Kidney tubule cell (primary cell): ENCODE measurements at regions not wholly inside any gene's neighbourhood (a gene's known extent, or its start where the extent isn't known, plus 50 kb on each side); places are given as distances from the start of the nearest gene placed in this dataset.

ENCODE experiments used
- DNase-seq: peaks from one replicate; pipeline ENCODE4 v3.0.0-alpha.2; 2018; ENCODE audit warnings: low spot score

DNA sequence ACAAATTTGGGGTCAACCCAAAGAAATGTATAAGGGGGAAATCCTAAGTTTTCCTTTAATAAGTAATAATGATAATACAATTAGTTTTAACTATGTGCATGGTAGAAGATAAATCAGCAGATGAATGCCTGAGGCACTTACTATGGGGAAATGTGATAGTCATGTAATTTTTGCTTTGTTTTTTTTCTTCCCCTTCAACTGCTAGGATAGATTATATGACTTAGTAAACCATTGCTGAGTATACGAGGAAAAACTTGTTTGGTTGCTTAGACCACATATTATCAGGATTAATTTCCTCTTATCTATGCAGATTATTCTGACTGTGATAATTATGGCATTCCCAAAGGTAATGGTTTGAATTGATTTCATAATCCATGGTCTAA, 181.1 kb downstream of the TGFB2 start:
- no peak for DNase-seq

GRCh38 chr1:218527737-218528136, 182.6 kb downstream of the TGFB2 start:
- DNase-seq, result no peak

DNA sequence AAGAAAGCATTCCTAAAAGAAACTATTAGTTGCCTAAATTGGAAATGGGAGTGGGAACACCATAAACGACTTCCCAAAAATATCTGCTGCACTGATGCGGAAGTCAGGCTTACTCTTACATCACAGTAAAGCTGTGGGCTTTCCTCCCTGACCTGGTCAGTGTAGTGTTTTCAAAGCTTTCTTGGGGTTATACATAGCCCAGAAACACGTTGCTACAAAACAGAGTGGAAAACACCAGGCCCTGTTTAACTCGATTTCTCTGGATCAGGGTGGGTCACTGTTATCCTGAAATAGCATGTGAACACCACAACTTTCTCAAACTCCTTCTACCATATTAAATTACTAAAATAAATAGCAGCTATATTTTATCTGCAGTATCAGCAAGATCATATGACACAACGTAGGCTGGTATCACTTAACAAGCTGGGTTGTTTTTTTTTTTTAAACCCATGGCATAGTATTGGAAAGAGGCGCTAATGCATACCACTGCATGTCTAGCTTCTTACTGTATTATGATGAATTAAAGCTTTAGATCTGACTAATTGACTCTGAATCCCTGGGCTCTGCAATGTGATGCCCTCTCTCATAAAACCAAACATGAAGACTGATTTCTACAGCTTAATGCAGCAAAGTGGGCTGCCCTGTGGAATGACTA, 184.6 kb downstream of the TGFB2 start:
- DNase-seq, result no peak

DNA sequence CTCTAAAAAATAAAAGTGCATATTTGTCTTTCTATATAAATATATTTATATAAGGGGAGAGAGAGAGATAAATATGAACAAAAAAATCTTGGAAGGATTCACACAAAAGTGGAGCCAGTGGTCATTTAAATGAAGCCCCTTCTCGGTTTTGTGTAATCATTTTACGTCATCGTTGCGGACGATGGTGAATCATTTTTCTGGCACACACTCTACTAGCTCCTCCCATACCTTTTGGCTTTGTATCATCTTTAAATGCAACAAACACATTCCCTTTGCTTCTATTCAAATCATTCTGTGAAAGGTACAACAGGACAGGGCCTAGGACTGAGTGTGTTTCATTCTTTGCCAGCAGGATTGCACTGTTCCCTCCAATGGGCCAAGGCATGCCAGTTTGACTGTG, 186.8 kb downstream of the TGFB2 start:
- no peak for DNase-seq

DNA sequence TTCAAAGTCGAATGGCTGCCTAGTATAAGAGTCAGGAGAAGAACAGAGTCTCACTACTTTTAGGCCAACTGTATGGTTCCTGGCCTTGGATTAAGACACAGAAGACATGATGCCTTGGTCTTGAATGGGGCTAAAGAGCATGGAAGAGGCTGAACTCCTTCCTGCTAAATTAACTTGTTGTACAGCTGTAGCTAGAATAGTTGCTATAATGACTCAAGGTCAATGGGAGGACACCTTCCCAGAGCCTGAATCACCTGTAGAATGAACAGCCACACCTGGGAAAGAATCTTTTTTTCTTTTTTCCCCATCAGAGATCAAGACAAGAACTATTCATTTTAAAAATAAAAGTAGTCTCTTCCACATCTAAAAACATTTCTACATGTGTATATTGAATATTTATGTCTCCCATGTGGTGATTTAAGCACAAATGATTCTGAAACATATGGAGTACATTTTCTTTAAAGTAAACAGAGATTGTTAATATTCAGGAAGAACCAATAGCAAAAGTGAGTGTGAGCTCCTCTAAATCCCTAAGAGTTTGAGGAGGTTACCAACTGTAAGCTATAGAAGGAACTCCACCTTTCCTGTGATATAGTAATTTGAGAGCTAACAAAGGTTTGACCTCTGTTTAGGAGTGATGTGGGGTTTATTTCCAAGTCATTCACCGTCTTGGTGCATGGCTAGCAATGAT, 191.3 kb downstream of the TGFB2 start:
- DNase-seq, result peak; percentile 44

DNA sequence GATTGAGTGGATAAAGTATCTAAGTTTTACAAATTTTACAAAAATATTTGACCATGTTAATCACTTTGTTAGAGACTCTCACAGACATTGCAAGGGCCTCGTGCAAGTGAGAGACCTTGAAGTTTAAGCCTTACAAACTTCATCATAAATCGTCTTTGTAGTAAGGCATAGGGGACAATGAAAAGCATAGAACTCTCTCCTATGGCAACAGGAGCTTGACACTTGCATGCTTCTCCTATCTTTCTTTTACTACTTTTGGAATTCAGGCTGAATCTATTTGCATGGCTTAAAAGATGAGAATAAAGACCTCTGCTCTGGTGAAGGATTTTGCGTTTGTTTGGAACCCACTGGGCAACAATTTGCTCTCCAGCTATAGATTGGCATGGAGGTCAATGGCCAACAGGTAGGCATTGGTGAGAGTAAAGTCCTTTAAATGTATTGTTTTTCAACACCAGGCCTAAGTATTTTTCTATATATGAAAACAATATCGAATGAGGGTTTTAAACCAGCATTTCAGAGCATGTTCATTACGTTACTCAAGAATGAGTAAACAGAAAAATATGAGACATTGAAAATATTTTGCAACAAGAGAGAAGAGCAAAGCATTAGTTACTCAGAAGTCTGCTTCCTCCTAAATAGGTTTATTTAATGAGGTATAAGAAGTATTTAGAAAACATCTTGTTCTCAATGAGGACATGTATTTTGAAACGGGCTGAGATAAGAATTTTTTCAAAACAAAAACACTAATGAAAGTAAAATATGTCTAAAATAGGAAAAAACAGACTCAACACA, 192.2 kb downstream of the TGFB2 start:
- no peak for DNase-seq

DNA sequence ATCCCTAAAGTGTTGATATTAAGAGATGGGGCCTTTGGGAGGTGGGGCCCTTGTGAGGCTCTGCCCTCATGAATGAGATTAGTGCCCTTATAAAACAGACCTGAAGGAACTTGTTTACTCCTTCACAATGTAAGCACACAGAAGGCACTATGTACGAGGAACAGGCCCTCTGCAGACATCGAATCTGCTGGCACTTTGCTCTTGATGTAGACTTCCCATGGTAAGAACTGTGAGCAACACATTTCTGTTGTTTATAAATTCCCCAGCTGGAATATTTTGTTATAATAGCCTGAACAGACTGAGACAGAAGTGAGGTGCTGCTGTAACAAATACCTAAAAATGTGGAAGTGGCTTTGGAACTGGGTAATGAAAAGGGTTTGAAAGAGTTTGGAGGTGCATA, 193.2 kb downstream of the TGFB2 start:
- DNase-seq, result no peak

DNA sequence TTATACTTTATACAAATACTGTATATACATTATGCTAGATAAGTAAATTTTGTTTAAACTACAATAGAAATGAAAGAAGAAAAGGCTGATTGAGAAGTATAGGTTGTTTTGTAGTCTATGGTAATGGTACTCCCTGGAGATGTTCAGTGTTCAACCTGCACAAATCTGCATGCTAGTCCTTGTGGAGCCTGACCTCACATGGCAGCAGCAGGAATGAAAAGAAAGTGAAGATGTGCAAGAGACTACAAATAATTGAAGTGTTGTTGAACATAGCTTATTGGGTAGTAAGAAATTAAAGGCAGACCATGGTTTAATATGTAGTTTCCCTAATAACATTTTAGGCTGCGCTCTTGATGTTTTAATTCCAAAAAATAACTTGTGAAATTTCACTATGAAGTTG, 201.2 kb downstream of the TGFB2 start:
- peak; percentile 26 for DNase-seq

GRCh38 chr1:218547957-218548730, 203.0 kb downstream of the TGFB2 start:
- DNase-seq, result peak; percentile 91

GRCh38 chr1:218548764-218549163, 203.6 kb downstream of the TGFB2 start:
- DNase-seq, result no peak

GRCh38 chr1:218553197-218553596, 208.1 kb downstream of the TGFB2 start:
- no peak for DNase-seq

GRCh38 chr1:218556016-218556415, 210.9 kb downstream of the TGFB2 start:
- DNase-seq, result peak; percentile 49

GRCh38 chr1:218557731-218558130, 212.6 kb downstream of the TGFB2 start:
- DNase-seq, result peak; percentile 69

DNA sequence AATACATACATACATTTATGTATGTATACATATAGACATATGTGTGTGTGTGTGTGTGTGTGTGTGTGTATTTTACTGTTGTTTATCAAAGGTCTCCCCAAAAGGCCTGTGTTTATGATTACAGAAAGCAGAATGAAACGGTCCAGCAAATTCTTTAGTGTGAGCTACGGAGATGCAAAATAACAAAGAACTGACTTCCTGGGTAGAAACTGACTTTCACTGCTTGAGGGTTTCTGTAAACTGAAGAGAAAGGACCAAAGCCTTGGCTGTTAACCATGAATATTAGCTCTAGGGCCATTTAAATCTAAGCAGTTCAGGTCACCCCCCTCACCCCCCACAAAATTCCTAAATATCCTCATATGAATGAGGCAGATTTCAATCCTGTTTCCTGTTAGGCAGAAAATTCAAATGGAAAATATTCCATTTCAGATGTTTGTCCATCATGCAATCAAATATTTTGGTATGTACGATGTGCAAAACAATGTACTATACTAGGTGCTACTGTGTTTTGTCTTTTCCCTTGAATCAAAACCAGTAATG, 213.2 kb downstream of the TGFB2 start:
- DNase-seq, result no peak

DNA sequence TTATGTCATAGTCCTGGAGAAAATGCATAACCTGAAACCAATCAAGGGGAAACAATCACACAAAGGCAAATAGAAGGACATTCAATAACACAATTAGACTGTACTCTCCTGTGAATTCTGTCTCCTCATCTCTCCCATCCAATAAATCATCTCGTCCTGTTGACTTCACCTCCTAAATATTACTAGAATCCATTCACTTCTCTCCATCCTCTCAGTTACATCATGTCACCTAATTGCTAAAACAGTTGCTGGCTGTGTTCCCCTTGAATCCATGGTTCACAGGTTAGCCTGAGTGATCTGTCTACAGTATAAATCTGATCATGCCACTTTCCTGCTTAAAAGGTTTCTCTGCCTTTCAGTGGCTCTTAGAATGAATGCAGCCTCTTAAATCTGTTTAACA, 220.2 kb downstream of the TGFB2 start:
- peak; percentile 76 for DNase-seq

DNA sequence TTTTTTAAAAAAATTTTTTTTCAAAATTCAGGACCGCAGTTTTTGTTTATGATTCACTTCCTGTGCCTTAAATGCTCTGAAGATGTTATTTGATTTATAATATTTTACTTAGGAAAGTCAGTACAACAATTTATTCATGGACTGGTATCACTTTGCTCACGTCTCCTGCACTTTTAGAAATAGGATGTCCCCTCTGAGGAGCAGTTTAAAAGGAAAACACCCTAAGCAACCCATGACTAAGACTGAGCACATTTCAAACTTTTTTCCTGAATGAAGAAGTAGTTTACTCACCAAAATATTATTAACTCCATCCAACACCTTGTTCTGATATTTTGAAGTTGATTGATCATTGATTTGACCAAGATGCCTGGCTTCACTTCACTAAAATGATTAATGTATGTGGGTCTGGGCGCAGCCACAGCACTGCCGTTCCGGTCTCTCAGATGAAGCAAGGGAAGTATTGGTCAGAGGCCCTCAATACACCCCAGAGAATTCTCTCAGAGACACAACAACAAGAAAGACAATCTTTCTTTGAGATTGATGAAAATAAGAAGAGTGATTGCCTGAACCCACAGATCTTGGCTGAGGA, 223.9 kb downstream of the TGFB2 start:
- no peak for DNase-seq

GRCh38 chr1:218570456-218570855, 225.3 kb downstream of the TGFB2 start:
- DNase-seq, result no peak

GRCh38 chr1:218571491-218571890, 226.4 kb downstream of the TGFB2 start:
- DNase-seq, result no peak

DNA sequence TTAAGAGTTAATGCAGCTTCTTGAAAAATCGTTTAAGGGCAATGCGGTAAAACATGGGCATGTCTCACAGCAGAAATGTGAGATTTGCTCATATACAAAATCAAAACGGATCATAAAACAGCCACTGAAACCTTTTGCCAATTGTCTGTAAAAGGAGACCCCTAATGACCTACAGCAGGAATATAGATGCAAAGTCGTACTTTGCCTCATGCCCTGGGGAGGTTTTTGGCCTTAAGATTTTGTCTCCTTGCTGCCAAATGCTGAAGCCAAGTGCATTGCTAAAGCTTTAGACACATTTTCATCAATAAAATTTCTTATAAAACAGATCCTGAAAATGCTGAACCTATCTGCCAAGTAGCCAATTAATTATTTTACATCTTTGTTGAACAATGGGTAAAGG, 226.9 kb downstream of the TGFB2 start:
- DNase-seq, result no peak

DNA sequence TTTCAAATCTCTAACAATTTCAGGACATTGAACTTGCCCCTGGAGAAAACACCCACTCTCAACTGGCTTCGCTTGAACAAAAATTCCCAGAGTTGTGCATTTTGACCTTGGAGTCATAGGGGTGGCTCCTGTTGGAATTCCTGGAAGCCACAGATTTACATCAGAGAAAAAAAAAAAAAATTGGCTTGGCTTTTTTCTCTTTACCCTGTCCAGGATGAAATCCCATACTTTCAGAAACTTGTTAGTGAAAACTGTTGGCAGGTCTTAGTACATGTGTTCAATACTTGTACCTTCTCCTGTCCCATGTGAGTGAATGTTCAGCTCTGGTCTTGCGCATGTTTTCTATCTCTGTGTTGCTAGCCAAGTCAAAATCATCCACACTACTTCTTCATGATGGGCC, 228.8 kb downstream of the TGFB2 start:
- DNase-seq, result no peak

GRCh38 chr1:218575079-218575478, 229.9 kb downstream of the TGFB2 start:
- DNase-seq, result no peak

DNA sequence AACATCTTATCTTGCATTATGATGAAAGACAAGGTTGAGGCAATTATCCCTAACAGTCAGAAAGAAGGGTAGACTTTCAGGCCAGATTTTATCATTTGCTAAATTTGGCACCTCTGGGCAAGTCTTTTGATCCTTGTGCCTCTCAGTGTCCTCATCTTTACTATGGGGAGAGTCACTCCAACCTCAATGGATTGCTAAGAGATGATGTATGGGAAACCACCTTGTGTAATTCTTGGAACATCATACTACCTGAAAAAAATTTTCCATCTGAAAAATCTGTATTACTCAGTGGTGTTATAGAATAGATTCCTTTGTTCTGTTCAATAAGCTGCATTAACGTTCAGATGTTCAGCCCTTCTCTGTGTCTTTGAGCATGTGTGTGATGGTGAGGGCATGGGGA, 230.7 kb downstream of the TGFB2 start:
- DNase-seq, result peak; percentile 20
